ENCODE measurements at regions not wholly inside any gene's neighbourhood (a gene's known extent, or its start where the extent isn't known, plus 50 kb on each side); places are given as distances from the start of the nearest gene placed in this dataset.

GRCh38 chr3:117528688-117529087, 819.1 kb downstream of the TUSC7 start (continued):
- no peak for TF ChIP-seq CBX5 (IDR thresholded peaks at IDR 0.05; ENCODE audit: low read depth, low read length)
- no peak for TF ChIP-seq RNF2 (IDR thresholded peaks at IDR 0.05; ENCODE audit: borderline replicate concordance, low read depth, low read length, missing control alignments, poor library complexity, severe bottlenecking)
- no peak for TF ChIP-seq CHD1 (IDR thresholded peaks at IDR 0.05; ENCODE audit: low read depth, low read length)
